ENCODE measurements at regions not wholly inside any gene's neighbourhood (a gene's known extent, or its start where the extent isn't known, plus 50 kb on each side); places are given as distances from the start of the nearest gene placed in this dataset.

GRCh38 chr6:169839898-169840631 lies 88.6 kb downstream of the ERMARD start:
- peak overlapping the region in 1 of 10 donors; percentile 72 for H3K27ac Mint-ChIP-seq
- no peaks in the 10 kb centered on the region for H3K9me3 Mint-ChIP-seq
- H3K36me3 Mint-ChIP-seq = no peaks in the 10 kb centered on the region
- H3K4me1 Mint-ChIP-seq = peaks cover 0 to 5% (median 0%) of the 10 kb centered on the region in 4 donors
- H3K27me3 Mint-ChIP-seq = peaks cover 2 to 16% (median 9%) of the 10 kb centered on the region in 5 donors
- H3K4me3 Mint-ChIP-seq = no peak overlapping the region
- ATAC-seq = no peak
- POLR2A ChIA-PET = no interaction called here
- DNase-seq = no peak

DNA sequence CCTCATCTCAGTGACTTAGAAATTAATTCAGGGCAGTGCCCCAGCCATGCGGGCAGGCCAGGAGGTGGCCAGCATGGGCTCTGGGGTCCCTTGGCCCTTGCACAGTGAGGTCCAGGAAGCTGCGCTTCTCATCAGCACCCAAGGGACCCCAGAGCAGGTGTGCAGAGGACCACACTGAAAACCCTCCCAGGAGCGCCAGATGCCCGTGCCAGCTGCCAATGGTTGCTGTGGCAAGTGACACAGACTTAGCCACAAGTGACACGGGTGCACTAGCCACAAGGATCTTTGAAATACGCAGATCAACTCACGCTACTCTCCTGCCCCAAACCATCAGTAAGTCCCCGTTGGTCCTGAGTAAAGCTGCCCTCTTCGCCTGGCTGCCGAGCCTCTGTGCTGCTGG lies 88.1 kb downstream of the ERMARD start:
- DNase-seq (no peak), ATAC-seq (no peak)
- POLR2A ChIA-PET = no interaction called here
- H3K27me3 Mint-ChIP-seq = peaks cover 5 to 22% (median 11%) of the 10 kb centered on the region in 5 donors
- no peaks in the 10 kb centered on the region for H3K36me3 Mint-ChIP-seq
- H3K4me1 Mint-ChIP-seq = peaks cover 0 to 5% (median 0%) of the 10 kb centered on the region in 4 donors
- H3K9me3 Mint-ChIP-seq = no peaks in the 10 kb centered on the region
- no peak overlapping the region for H3K4me3 Mint-ChIP-seq
- no peak overlapping the region for H3K27ac Mint-ChIP-seq

DNA sequence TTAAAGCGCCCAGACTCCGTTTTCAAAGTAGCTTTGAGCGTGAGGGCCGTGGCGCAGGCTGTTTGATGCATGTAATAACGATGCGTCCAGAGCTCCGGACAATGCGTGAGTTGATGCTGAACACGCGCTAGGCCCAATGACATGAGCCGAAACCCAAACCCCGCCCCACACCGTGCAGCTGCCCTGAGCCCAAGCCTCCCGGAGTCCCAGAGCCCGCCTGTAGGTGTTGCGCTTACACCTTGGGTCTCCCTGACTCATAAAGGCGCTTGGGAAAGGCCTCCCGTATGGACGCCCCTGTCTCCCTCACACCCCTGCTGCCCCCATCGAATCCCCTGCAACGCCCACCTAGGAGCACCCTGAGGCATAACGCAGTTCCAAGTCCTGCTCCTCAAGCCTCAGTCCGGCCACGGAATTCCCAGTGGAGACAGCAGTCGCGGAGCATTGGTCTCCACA lies 87.6 kb downstream of the ERMARD start:
- Mint-ChIP-seq H3K36me3 (no peaks in the 10 kb centered on the region), H3K4me1 (peaks cover 0 to 5% (median 0%) of the 10 kb centered on the region in 4 donors), H3K27ac (no peak overlapping the region), H3K27me3 (peaks cover 6 to 27% (median 13%) of the 10 kb centered on the region in 5 donors), H3K4me3 (no peak overlapping the region), H3K9me3 (no peaks in the 10 kb centered on the region)
- POLR2A ChIA-PET = no interaction called here
- ATAC-seq = no peak
- DNase-seq = no peak

DNA sequence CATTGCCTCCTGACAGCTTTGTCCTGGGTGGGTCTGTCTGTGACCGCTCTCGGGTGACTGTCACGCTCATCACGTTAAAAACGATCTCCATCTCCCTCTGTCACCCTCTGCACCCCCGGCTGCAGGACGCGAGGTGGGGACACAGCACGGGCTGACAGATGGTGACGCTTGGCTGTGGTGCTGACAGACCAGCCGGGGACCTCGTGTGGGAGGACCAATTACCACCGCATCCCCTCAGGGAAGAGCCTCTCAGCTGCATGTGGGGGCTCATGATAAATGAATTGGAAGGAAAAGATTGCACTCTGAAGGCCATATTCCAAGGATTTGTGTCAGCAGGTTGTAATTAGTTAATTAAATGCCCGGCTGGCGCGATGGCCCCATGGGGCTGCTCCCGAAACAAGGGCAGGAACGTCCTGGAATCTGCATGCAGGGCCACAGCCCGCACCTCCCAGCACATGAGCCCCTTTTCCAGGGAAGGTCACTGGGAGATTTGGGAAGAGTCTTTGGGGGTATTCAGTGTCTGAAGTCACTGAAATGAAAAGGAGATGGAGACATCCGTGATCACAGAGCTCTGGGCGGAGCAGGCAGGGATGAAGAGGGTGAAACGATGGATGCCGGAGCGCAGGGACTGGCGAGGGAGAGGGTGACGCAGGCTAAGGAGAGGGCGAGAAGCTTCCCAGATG lies 87.1 kb downstream of the ERMARD start:
- no peak overlapping the region for H3K4me3 Mint-ChIP-seq
- H3K36me3 Mint-ChIP-seq = no peaks in the 10 kb centered on the region
- POLR2A ChIA-PET = no interaction called here
- no peak overlapping the region for H3K27ac Mint-ChIP-seq
- DNase-seq (no peak), ATAC-seq (no peak)
- H3K9me3 Mint-ChIP-seq = no peaks in the 10 kb centered on the region
- peaks cover 0 to 5% (median 0%) of the 10 kb centered on the region in 4 donors for H3K4me1 Mint-ChIP-seq
- peaks cover 9 to 32% (median 18%) of the 10 kb centered on the region in 5 donors for H3K27me3 Mint-ChIP-seq

DNA sequence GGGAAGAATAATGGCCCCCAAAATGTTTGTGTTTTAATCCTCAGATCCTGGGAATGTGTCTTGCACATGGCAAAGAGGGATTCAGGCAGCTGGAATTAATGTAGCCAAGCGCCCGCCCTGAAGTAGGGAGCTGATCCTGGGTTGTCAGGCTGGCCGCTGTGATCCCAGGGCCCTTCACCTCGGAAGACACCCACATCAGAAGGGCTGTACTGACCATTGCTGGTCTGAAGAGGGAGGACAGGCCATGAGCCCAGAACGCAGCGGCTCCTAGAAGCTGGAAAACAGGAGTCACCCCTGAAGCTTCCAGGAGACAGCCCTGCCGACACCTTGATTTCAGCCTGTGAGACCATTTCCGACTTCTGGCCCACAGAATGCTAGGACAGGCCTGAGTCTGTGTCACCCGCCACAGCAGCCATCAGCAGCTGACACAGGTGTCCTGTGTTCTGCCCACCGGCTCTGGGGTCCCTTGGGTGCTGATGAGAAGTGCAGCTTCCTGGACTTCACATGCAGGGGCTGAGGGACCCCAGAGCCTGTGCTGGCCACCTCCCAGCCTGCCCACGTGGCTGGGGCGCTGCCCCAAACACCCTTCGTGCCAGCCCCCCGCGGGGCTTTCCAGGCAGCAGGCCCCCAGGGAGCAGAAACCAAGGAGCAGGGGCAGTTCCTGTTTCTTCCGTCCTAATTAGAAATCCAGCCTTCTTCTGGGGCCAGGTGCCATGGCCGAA lies 86.3 kb downstream of the ERMARD start:
- ATAC-seq = no peak
- Mint-ChIP-seq H3K27me3 (peaks cover 12 to 40% (median 23%) of the 10 kb centered on the region in 5 donors), H3K27ac (no peak overlapping the region), H3K36me3 (no peaks in the 10 kb centered on the region), H3K4me3 (no peak overlapping the region), H3K9me3 (no peaks in the 10 kb centered on the region), H3K4me1 (peaks cover 0 to 5% (median 0%) of the 10 kb centered on the region in 4 donors)
- POLR2A ChIA-PET = no interaction called here
- no peak for DNase-seq

GRCh38 chr6:169833258-169833794 lies 81.9 kb downstream of the ERMARD start:
- ATAC-seq (no peak), DNase-seq (no peak)
- POLR2A ChIA-PET = no interaction called here
- H3K9me3 Mint-ChIP-seq = peaks cover 0 to under 1% (median 0%) of the 10 kb centered on the region in 9 donors
- no peaks in the 10 kb centered on the region for H3K36me3 Mint-ChIP-seq
- no peak overlapping the region for H3K27ac Mint-ChIP-seq
- peaks cover 18 to 68% (median 33%) of the 10 kb centered on the region in 5 donors for H3K27me3 Mint-ChIP-seq
- H3K4me3 Mint-ChIP-seq = no peak overlapping the region
- H3K4me1 Mint-ChIP-seq = peaks cover 4 to 8% (median 5%) of the 10 kb centered on the region in 4 donors

GRCh38 chr6:169832247-169832948 lies 81.0 kb downstream of the ERMARD start:
- H3K36me3 Mint-ChIP-seq = peaks cover 0 to 5% (median 0%) of the 10 kb centered on the region in 3 donors
- ATAC-seq = no peak

GRCh38 chr6:169831450-169832246 lies 80.2 kb downstream of the ERMARD start:
- DNase-seq (peak; percentile 38 to 83 (median 67)), ATAC-seq (peak; percentile 66 to 77)
- H3K4me1 Mint-ChIP-seq = peaks cover 4 to 8% (median 5%) of the 10 kb centered on the region in 4 donors
- peak overlapping the region in 2 of 10 donors; percentile 77 to 89 for H3K27ac Mint-ChIP-seq
- no peak overlapping the region for H3K4me3 Mint-ChIP-seq
- POLR2A ChIA-PET = no interaction called here
- H3K27me3 Mint-ChIP-seq = peaks cover 22 to 81% (median 42%) of the 10 kb centered on the region in 5 donors
- H3K36me3 Mint-ChIP-seq = peaks cover 0 to 10% (median 0%) of the 10 kb centered on the region in 3 donors
- peaks cover 0 to 9% (median 2%) of the 10 kb centered on the region in 9 donors for H3K9me3 Mint-ChIP-seq

More at GRCh38 chr6:169832247-169832948, 81.0 kb downstream of the ERMARD start:
- Mint-ChIP-seq H3K27me3 (peaks cover 21 to 73% (median 36%) of the 10 kb centered on the region in 5 donors), H3K9me3 (peaks cover 0 to 5% (median 0%) of the 10 kb centered on the region in 9 donors), H3K4me1 (peaks cover 4 to 8% (median 5%) of the 10 kb centered on the region in 4 donors), H3K27ac (no peak overlapping the region), H3K4me3 (no peak overlapping the region)
- no peak for DNase-seq
- POLR2A ChIA-PET = no interaction called here

Measured in naive thymus-derived CD8-positive, alpha-beta T cell (primary cell).